ENCODE measurements at regions not wholly inside any gene's neighbourhood (a gene's known extent, or its start where the extent isn't known, plus 50 kb on each side); places are given as distances from the start of the nearest gene placed in this dataset.

GRCh38 chr6:22073516-22074198 is 223.2 kb downstream of the PRL start:
- DNase-seq = no peak
- peaks cover 0 to 4% of the 10 kb centered on the region in 2 donors for H3K4me1 ChIP-seq (replicated peaks in 1 of 2)
- no peaks in the 10 kb centered on the region for H3K9me3 ChIP-seq (replicated peaks in 1 of 3)
- no peaks in the 10 kb centered on the region for H3K27me3 ChIP-seq
- WGBS, 4 donors = 80 to 81% (median 81%) methylated on average over 4 of the region's 4 CpGs
- no peaks in the 10 kb centered on the region for H3K36me3 ChIP-seq (replicated peaks in 1 of 2)
- no peak for TF ChIP-seq CTCF (IDR thresholded peaks at IDR 0.05)
- no peak for TF ChIP-seq POLR2A (IDR thresholded peaks at IDR 0.05)
- intact Hi-C loops (cut with DNase I) = no loop called here
- H3K27ac ChIP-seq = no peak overlapping the region
- H3K4me3 ChIP-seq = no peak overlapping the region

- no peaks in the 10 kb centered on the region for H3K27me3 ChIP-seq
- H3K4me1 ChIP-seq (replicated peaks in 1 of 2) = peaks cover 0 to 7% of the 10 kb centered on the region in 2 donors
- 95 to 97% (median 96%) methylated on average over 1 of the region's 1 CpG for WGBS, 4 donors
- intact Hi-C loops (cut with DNase I) = no loop called here
- no peak for TF ChIP-seq POLR2A (IDR thresholded peaks at IDR 0.05)
- no peak for TF ChIP-seq CTCF (IDR thresholded peaks at IDR 0.05)
- H3K4me3 ChIP-seq = no peak overlapping the region
- H3K27ac ChIP-seq = no peak overlapping the region
- H3K36me3 ChIP-seq (replicated peaks in 1 of 2) = no peaks in the 10 kb centered on the region
- DNase-seq = no peak
- H3K9me3 ChIP-seq (replicated peaks in 1 of 3) = no peaks in the 10 kb centered on the region
These were observed 218.5 kb downstream of the PRL start for GRCh38 chr6:22078288-22078687.

- intact Hi-C loops (cut with DNase I) = no loop called here
- Histone ChIP-seq H3K27me3 (no peaks in the 10 kb centered on the region), H3K36me3 (replicated peaks in 1 of 2) (no peaks in the 10 kb centered on the region), H3K9me3 (replicated peaks in 1 of 3) (no peaks in the 10 kb centered on the region), H3K27ac (no peak overlapping the region), H3K4me1 (replicated peaks in 1 of 2) (peaks cover 0 to 7% of the 10 kb centered on the region in 2 donors), H3K4me3 (no peak overlapping the region)
- DNase-seq = no peak
- WGBS, 4 donors = 92 to 94% (median 93%) methylated on average over 8 of the region's 8 CpGs
- no peak for TF ChIP-seq CTCF (IDR thresholded peaks at IDR 0.05)
- no peak for TF ChIP-seq POLR2A (IDR thresholded peaks at IDR 0.05)
These were observed 217.9 kb downstream of the PRL start for GRCh38 chr6:22078802-22079545.

- H3K9me3 ChIP-seq (replicated peaks in 1 of 3) = no peaks in the 10 kb centered on the region
- H3K36me3 ChIP-seq (replicated peaks in 1 of 2) = no peaks in the 10 kb centered on the region
- intact Hi-C loops (cut with DNase I) = no loop called here
- peaks cover 0 to 7% of the 10 kb centered on the region in 2 donors for H3K4me1 ChIP-seq (replicated peaks in 1 of 2)
- 76 to 84% (median 78%) methylated on average over 5 of the region's 5 CpGs for WGBS, 4 donors
- H3K27me3 ChIP-seq = no peaks in the 10 kb centered on the region
- TF ChIP-seq CTCF (IDR thresholded peaks at IDR 0.05) (no peak), POLR2A (IDR thresholded peaks at IDR 0.05) (no peak)
- no peak overlapping the region for H3K27ac ChIP-seq
- H3K4me3 ChIP-seq = no peak overlapping the region
- no peak for DNase-seq
These were observed 217.1 kb downstream of the PRL start for GRCh38 chr6:22079783-22080182.

Data from adrenal gland (tissue), 9 donors.